Prostate gland (tissue), 2 donors: ENCODE measurements at regions not wholly inside any gene's neighbourhood (a gene's known extent, or its start where the extent isn't known, plus 50 kb on each side); places are given as distances from the start of the nearest gene placed in this dataset.

Experiments
- DNase-seq: peaks from one replicate; pipeline ENCODE4 v3.0.0-alpha.2; 2019; ENCODE audit warnings: low spot score
- H3K27ac ChIP-seq, 2 donors: fragments of 200-600 bp; sonication (generic); 2 replicates each; pipeline ENCODE4 v1.5.1; 2017 to 2019
- H3K27me3 ChIP-seq: fragments of 200-600 bp; sonication (generic); replicated peaks from 2 replicates; pipeline ENCODE4 v1.5.1; 2019; ENCODE audit not compliant: insufficient read depth
- H3K36me3 ChIP-seq, 2 donors: fragments of 200-600 bp; sonication (generic); 1 replicate in 1 of 2; 2 replicates in 1 of 2; pipeline versions ENCODE4 v1.5.1 to v1.8.1; 2017 to 2019
- H3K4me1 ChIP-seq: fragments of 200-600 bp; sonication (generic); replicated peaks from 2 replicates; pipeline ENCODE4 v1.5.1; 2019
- H3K4me3 ChIP-seq, 2 donors: fragments of 200-600 bp; sonication (generic); 2 replicates each; pipeline ENCODE4 v1.5.1; 2017 to 2019
- H3K9me3 ChIP-seq: fragments of 200-600 bp; sonication (generic); 2 replicates; pipeline ENCODE4 v1.5.1; 2017
- POLR2A ChIP-seq: fragments of 450-650 bp; IDR thresholded peaks from one replicate; pipeline ENCODE4 v1.6.1; 2016; ENCODE audit warnings: antibody characterized with exemption, mild to moderate bottlenecking
- POLR2AphosphoS5 ChIP-seq: sonication (generic); formaldehyde crosslinking; IDR thresholded peaks from one replicate; pipeline ENCODE4 v1.6.1; 2017; ENCODE audit warnings: antibody characterized with exemption
- WGBS: methylation state at CpG from one replicate; pipeline ENCODE4 v1.1.5; 2018; 5-methylcytosine and 5-hydroxymethylcytosine counted together
- intact Hi-C: fragments of 100-400 bp; cut with DNase I; formaldehyde crosslinking; loops from one replicate; pipeline ENCODE4 v1.14.2; 2022
- TF ChIP-seq, protein P1 (sequence below), 4 experiments: fragments of 200-600 bp in 2 of 4; fragments of 450-650 bp in 2 of 4; sonication (generic) in 2 of 4; IDR thresholded peaks; 1 replicate in 3 of 4; 2 replicates in 1 of 4; pipeline ENCODE4 v1.5.1; 2016 to 2019; ENCODE audit warnings: antibody characterized with exemption in 4 of 4, mild to moderate bottlenecking in 2 of 4, moderate library complexity in 2 of 4

DNA sequence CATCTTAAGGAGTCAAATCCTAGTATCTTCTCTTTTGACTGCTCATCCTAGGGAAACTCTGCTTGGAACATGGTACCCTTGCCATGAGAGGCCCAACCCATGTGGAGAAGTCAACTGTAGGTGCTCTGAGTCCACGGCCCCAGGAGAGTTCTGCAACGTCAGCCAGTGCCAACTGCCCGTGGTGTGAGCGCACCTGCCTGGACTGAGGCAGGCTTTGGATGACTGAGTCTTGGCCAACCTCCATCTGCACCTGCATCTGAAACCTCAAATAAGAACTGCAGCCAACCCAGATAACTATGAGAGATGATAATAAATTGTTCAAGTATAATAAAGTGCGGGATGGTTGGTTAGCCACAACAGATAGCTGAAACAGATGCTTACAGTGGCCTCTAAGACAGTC is 772.0 kb downstream of the TRIML1 start:
- Histone ChIP-seq H3K36me3 (no peaks in the 10 kb centered on the region), H3K27me3 (no peaks in the 10 kb centered on the region), H3K27ac (no peak overlapping the region), H3K4me3 (no peak overlapping the region), H3K9me3 (no peaks in the 10 kb centered on the region), H3K4me1 (no peaks in the 10 kb centered on the region)
- TF ChIP-seq POLR2A (no peak), POLR2AphosphoS5 (no peak)
- TF ChIP-seq, protein P1, sequence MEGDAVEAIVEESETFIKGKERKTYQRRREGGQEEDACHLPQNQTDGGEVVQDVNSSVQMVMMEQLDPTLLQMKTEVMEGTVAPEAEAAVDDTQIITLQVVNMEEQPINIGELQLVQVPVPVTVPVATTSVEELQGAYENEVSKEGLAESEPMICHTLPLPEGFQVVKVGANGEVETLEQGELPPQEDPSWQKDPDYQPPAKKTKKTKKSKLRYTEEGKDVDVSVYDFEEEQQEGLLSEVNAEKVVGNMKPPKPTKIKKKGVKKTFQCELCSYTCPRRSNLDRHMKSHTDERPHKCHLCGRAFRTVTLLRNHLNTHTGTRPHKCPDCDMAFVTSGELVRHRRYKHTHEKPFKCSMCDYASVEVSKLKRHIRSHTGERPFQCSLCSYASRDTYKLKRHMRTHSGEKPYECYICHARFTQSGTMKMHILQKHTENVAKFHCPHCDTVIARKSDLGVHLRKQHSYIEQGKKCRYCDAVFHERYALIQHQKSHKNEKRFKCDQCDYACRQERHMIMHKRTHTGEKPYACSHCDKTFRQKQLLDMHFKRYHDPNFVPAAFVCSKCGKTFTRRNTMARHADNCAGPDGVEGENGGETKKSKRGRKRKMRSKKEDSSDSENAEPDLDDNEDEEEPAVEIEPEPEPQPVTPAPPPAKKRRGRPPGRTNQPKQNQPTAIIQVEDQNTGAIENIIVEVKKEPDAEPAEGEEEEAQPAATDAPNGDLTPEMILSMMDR (IDR thresholded peaks at IDR 0.05): no peak
- 72% methylated on average over 5 of the region's 5 CpGs for WGBS
- no peak for DNase-seq
- intact Hi-C loops: no loop called here

DNA sequence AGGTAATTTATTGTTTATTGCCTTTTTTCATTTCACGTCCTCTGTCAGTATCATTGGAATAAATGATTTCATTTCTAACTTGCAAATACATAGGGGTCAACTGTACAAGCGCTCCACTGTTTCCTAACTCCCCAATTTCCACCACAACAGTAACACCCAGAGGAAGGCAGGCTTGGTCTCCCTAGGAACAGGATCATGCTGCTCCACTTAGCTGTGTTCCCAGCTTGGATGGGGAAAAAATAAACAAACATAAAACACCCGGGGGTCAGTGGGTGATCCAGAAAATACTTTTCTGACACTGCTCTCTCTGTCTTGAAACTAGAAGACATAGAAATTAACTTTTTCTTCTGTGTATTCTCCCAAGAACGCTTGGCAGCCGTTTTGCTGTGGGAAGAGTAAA is 772.5 kb downstream of the TRIML1 start:
- no peaks in the 10 kb centered on the region for H3K9me3 ChIP-seq
- intact Hi-C loops: no loop called here
- no peaks in the 10 kb centered on the region for H3K36me3 ChIP-seq
- no peaks in the 10 kb centered on the region for H3K4me1 ChIP-seq
- DNase-seq: no peak
- 77% methylated on average over 5 of the region's 5 CpGs for WGBS
- no peak overlapping the region for H3K27ac ChIP-seq
- TF ChIP-seq POLR2AphosphoS5 (no peak), POLR2A (no peak)
- TF ChIP-seq, protein P1 (IDR thresholded peaks at IDR 0.05): no peak
- no peak overlapping the region for H3K4me3 ChIP-seq
- no peaks in the 10 kb centered on the region for H3K27me3 ChIP-seq

DNA sequence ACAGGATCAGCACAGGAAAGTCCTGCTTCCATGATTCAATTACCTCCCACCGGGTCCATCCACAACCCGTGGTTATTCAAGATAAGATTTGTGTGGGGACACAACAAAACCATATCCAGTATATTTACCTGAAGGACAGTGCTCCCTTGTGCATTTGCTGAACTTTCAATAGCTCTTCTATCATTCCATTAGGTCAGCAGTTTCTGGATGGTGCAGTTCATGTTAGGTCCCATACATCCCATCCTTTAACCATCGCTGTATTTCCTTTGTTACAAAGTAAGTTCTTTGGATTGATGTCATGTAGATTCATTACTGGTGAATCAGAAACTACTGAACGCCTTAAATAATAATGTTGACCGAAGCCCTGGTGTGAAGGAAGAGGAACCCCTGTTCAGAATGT is 775.9 kb downstream of the TRIML1 start:
- Histone ChIP-seq H3K27ac (no peak overlapping the region), H3K4me1 (no peaks in the 10 kb centered on the region)
- 85% methylated on average over 5 of the region's 5 CpGs for WGBS

DNA sequence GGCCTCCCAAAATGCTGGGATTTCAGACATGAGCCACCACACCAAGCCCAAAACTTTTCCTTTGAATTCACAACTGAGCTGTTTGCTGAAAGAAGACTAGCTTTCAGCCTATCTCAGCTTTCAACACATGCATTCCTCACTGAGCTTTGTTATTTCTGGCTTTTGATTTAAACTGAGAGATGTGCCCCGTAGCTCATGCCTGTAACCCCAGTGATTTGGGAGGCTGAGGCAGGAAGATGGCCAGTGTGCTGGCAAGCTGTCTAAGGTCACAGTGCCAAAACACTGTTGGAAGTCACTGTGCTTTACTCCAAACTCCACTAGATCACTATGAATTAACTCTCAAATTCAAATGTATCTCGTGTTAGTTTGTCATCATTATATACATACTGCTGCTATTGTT is 779.5 kb downstream of the TRIML1 start:
- H3K4me1 ChIP-seq: no peaks in the 10 kb centered on the region
- intact Hi-C loops: no loop called here
- WGBS: 77% methylated on average over 2 of the region's 2 CpGs
- TF ChIP-seq POLR2A (no peak), POLR2AphosphoS5 (no peak)
- TF ChIP-seq, protein P1 (IDR thresholded peaks at IDR 0.05): no peak
- no peaks in the 10 kb centered on the region for H3K27me3 ChIP-seq
- H3K9me3 ChIP-seq: no peaks in the 10 kb centered on the region
- no peak overlapping the region for H3K27ac ChIP-seq
- no peak overlapping the region for H3K4me3 ChIP-seq
- no peaks in the 10 kb centered on the region for H3K36me3 ChIP-seq
- no peak for DNase-seq

More for the DNA sequence above, 775.9 kb downstream of the TRIML1 start:
- no peak overlapping the region for H3K4me3 ChIP-seq
- no peaks in the 10 kb centered on the region for H3K27me3 ChIP-seq
- H3K9me3 ChIP-seq: no peaks in the 10 kb centered on the region
- TF ChIP-seq, protein P1 (IDR thresholded peaks at IDR 0.05): no peak
- TF ChIP-seq POLR2A: no peak
- no peak for TF ChIP-seq POLR2AphosphoS5
- DNase-seq: no peak
- intact Hi-C loops: no loop called here
- H3K36me3 ChIP-seq: no peaks in the 10 kb centered on the region

DNA sequence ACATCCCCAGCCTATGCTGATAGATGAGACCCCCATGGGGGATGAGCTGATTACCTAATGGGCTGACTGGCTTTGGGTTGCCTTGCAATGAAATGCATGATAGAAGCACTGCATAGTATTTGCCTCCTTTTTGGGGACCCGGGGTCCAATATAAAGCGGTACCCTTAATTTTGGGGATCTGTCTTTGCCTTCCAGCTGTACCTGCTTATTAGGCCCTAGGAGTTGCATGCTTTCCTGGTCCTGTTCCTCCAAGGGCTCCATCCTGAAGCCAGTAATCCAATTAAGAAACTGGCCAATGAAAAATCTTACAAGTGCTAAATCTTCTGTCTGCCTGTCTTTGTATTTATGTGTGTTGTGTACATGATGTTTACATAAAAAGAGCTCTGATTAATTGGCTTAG is 791.6 kb downstream of the TRIML1 start:
- WGBS: 85% methylated on average over 2 of the region's 2 CpGs
- no peaks in the 10 kb centered on the region for H3K36me3 ChIP-seq
- no peaks in the 10 kb centered on the region for H3K4me1 ChIP-seq
- no peak overlapping the region for H3K4me3 ChIP-seq
- intact Hi-C loops: no loop called here
- H3K9me3 ChIP-seq: no peaks in the 10 kb centered on the region
- no peaks in the 10 kb centered on the region for H3K27me3 ChIP-seq
- no peak overlapping the region for H3K27ac ChIP-seq
- TF ChIP-seq POLR2A (no peak), POLR2AphosphoS5 (no peak)
- TF ChIP-seq, protein P1 (IDR thresholded peaks at IDR 0.05): no peak
- no peak for DNase-seq
